ENCODE measurements at regions not wholly inside any gene's neighbourhood (a gene's known extent, or its start where the extent isn't known, plus 50 kb on each side); places are given as distances from the start of the nearest gene placed in this dataset.
A peak's percentile ranks its signal among the peaks of the same experiment; 100 is the strongest.

DNA sequence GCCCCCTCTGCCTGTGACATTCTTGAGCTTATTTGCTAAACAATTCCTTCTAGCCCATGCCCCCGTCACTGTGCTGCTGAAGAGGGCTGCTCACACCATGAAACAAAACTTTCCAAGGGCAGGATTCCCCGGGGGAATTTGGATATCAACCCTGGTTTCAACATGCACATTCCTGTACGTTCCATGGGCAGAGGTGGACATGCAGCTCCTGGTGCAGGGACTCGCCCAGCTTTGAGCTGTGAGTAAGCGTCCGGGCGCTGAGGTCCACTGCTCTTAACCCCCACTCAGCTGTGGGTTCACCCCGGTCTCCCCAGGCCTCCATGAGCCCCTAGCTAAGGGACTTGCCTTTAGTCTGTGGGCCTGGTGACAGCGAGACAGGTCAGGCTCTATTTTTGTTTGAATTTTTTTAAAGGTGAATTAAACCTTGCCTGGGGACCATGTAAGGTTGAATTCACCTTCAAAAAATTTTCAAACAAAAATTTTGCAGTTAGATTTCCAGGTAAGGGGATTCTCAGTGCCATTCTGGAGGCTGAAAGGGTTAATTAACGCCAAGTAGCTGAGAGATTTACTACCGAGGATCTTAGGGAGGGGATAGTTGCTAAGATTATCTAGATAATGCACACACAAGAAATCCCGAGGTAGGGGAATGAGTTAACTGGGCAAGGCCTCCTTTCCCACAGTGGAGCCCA is 70.3 kb upstream of the SLC22A23 start:
- peak; percentile 17 for DNase-seq (ENCODE audit: low spot score)

DNA sequence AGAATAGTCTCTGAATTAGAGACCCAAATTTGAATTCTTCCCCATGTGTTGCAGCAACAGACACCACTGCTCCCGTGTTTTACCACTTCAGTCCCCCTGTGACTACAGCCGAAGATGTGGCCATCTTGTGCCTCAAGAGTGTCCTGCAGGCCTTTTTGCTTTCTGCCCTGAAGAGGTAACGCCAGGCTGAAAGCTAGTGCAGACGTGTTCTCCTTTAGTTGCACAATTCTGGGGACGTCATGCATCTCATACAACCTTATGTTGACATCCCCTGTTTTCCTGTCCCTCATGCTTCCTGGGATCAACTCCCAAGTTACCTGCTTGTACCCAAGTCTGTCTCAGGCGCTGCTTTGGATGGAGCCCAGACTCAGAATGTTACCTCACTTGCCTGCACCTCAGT is 69.1 kb upstream of the SLC22A23 start:
- DNase-seq (ENCODE audit: low spot score), result no peak

DNA sequence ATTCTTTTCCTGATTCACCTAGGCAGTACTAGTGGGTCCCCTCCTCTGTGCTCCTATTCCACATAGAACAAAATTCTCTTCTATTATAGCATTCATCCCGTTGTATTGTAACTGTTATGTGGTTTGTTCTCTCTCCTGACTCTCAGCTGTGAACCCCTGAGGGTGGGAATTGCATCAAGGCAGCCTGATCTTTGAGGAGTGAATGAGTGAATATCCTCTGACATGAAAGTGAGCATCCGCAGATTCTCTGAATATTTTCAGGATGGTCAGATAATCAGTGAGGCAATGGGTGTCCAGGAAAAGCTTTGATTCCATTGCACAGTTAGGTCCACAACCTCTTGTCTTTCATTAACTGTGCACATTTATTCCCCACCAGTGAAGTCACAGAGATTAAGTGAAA is 67.6 kb upstream of the SLC22A23 start:
- no peak for DNase-seq (ENCODE audit: low spot score)

DNA sequence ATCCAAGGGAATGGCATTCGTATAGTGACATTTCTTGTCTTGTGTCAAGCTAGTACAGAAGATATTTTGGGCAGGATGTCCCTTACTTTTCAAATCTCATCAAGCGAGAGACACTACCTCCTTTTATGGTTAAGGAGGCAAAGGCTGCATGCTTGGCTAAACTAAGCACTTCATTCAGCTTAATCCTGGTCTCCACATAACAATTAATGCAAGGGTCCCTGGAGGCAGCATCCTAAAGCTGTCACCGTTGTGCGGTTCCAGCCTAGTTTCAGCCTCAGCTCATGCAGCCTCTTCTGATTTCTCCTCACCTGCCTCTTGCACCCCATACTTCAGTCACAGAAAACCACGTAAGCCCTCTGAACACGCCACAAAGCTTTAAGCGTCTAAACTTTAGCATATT is 67.1 kb upstream of the SLC22A23 start:
- DNase-seq (ENCODE audit: low spot score), result no peak

DNA sequence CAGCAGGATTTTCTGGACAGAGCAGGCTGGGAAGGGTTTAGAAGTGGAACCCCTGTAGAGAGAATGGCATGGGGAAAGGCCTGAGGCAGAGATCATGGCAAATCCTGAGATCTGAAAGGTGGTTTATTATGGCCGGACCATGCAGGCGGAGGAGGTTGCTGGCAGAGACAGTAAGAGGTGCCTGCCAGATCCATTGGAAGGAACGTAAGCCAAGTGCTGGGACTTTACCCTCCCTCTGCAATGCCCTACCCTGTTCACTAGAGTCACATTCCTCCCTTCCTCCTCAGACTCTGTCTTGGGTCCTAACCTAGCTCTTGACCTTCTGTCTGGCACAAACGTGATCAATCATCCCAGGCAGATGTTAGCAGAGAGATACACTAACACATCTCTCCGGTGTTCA is 66.4 kb upstream of the SLC22A23 start:
- DNase-seq (ENCODE audit: low spot score), result no peak

DNA sequence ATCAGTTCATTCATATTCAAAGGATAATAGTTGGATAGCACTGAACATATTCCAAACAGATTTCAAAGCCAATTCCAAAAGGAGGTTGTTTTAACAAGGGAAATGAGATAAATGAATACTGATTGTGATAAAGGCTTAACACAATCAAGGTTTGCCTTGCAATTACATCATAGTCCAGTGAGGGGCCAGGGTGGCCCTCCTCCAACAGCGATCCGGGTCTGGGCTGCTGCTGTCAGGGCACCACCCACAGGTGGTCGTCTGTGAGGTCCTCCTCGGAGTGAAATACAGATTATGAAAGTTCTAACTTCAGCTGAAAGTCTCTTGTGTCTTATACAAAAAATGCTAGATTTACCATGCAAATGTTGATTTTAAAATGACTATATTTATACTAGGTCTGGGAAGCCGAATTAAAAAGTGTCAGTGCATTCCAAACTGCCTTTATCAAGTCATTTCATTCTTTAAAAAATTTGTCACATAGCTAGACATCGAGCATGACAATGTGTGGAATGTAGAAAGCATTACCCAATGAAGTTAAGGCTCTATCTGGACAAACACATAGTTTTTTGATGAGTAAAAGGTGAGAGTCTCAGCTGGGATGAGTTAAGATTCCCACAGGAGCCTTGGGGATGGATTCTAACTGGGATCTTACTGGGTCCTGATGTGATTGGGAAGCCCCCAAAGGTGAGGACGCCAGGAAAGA is 65.9 kb upstream of the SLC22A23 start:
- DNase-seq (ENCODE audit: low spot score), result no peak

DNA sequence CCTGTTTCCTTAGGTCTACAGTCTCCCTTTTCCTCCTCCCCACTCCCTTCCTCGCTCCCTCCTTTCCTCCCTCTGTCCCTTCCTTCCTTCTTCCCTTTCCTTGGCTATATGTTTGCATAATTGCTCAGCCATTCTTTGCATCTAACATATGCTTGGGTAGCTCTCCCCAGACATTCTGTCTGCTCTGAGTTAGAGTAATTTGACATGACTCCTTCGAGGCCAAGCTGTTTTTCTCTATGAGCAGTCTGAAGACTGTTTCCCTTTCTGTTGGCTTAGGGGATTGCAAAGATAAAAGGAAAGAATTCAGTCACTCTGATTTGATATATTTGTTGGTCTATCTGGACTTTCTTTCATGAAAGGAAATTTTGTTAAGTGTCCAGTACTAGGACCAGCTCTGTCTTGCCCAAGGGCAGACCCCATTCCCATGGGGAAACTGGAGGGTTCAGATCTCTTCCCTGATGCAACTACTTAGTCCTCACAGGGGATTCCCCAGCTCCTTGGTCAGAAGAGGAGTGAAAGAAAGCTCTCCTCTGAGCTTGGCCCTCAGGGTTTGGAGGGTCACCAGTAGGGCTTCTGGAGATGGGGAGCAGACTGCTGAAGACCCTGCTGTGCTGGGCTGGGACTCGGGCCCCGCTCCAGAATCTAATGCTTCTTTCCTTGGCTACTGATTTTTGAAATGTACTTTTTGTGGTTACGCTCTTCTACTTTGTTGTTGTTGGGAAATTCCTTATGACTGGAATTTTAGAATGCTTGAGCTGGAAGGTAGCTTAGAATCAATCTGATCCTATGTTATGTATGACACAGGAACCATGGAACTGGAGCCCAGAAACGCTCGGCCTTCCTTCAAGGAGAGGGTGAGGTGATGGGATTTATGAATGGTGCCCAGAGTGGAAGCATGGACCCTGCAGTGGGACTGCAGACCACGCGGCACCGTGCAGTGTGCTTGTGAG is 63.7 kb upstream of the SLC22A23 start:
- no peak for DNase-seq (ENCODE audit: low spot score)

DNA sequence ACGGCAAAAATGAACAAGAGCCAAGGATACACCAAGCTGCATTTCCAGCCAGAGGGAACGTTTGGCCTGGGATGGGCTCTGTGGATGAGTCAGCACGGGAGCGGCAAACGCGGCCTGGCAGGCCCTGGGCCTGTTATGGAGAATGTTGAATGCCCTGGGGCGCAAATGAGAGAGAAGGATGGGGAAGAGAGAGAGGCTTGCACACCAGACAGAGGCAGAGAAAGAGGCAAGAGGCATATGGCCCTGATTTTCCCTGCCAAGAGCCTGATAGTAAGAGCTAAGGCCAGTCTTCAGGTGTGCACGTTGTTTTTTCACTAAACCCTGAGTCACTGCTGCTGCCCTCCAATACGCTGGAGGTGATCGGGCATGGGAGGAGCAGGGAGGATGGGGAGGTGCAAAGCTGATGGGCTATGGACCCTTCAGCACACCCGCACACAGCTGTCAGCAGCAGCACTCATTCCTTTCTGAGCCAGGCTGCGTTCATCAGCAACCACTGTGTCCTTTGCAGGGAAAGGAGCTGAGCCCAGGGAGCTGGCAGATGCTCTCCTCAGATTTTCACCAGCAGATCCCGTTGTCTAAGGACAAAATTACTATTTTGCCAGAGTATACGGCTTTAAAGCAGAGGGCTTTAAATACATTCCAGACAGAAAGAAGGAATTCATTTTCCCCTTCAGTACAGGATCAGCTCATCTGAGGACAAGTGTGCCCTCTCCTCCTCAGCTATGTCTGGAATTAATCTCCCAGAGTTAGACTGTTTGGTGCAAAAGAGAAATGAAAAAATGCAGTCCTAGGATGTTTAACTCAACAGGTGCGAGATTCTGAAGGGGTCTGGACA is 61.7 kb upstream of the SLC22A23 start:
- DNase-seq (ENCODE audit: low spot score), result peak; percentile 65

DNA sequence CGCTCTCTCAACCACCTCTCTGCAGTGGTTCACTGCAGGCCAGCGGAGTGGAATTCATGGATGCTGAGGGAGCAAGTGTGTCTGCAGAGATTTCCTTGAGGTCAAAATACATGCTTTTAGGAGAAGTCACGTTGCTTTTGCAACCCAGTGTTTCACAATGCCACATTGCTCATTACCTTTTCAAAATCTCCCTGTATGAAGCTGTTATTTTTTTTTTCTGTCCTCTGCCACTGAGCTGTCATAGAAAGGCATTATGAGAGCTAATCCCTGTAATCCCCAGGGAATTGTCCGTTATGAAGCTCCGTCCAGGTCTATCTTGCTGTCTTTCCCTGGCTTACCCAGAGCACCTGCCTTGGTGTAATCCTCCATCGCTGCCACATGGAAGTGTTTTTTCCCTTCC is 60.5 kb upstream of the SLC22A23 start:
- DNase-seq (ENCODE audit: low spot score), result no peak

DNA sequence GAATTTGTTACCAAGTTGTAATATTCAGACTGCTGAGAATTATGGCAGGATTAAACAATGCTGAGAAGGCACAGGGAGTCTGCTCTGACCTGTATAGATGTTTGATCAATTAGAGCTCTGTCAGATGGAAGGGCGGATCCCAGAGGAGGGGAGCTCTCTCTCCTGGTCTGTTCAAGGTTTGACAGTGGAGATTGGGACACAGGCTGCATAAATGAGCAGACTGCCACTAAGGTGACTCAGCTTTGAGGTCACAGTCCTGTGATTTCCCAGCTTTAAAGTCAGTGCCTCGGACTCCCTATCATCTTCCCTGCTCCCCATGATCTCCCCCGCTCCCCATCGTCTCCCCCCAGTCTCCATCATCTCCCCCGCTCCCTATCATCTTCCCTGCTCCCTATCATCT is 59.2 kb upstream of the SLC22A23 start:
- no peak for DNase-seq (ENCODE audit: low spot score)

DNA sequence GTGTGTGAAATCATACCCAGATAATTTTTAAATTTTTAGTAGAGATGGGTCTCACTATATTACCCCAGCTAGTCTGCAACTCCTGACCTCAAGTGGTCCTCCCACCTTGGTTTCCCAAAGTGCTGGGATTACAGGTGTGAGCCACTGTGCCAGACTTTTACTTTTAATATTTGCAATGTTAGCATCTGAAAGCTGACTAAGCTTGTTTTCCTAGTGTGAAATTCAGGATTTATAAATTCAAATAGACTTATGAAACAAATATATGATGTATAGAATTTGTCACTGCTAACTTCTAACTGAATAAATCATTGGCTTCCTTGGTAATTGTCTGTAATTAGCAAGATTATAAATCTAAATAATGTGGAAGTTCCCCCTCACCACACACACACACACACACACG is 58.8 kb upstream of the SLC22A23 start:
- no peak for DNase-seq (ENCODE audit: low spot score)

DNA sequence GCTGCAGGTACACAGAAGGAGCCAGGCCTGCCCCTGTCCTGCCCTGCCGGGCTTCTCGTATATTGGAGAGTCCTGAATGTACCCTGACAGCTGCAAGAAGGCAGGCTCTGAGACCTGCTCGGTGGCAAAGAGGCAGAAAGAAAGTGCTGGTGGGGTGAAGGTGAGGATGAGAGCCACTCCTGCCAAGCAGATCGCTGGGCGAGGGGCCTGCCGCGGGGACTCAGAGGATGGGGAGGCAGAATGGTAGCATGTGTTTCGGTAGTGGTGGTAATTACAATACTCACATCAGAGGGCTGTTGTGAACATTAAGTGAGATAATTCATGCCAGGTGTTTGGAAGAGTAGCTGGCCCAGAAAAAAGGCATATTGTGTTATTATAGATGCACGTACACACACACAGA is 56.6 kb upstream of the SLC22A23 start:
- no peak for DNase-seq (ENCODE audit: low spot score)

DNA sequence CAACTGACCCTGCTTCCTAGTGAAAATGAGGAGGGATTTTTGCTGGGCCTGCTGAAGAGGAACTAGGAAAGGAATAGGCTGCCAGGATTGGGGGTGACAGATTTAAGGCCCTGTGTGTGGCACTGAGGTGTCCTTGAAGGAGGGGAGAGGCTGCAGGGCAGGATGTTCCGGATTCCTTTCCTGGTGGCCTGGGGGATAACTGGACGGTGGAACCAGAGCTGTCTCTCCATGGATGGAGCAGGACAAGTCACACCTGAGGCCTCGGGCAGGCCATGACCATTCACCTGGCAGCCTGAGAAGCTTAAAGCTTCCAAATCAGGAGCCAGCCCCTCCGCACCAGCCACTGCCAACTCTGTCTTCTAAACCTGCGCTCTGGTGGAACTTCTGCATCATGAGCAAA is 56.0 kb upstream of the SLC22A23 start:
- DNase-seq (ENCODE audit: low spot score), result no peak

DNA sequence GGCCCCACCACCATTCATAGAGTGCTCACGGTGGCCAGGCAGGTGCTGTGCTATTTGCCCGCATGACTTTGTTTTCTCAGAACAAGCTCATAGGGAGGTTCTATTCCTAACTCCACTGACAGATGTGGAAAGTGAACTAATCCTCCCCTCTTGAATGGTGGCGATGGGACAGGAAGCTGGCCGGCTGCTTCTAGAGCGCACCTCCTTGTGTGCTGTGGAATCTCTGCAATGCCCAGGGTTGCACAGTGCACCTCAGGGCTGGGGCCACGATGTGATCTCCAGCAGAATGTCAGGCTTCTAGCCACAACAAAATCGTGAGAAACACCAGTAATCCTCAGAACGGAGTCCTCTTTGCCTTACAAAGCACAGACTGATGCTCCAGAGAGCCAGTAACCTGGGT is 53.8 kb upstream of the SLC22A23 start:
- DNase-seq (ENCODE audit: low spot score), result no peak

DNA sequence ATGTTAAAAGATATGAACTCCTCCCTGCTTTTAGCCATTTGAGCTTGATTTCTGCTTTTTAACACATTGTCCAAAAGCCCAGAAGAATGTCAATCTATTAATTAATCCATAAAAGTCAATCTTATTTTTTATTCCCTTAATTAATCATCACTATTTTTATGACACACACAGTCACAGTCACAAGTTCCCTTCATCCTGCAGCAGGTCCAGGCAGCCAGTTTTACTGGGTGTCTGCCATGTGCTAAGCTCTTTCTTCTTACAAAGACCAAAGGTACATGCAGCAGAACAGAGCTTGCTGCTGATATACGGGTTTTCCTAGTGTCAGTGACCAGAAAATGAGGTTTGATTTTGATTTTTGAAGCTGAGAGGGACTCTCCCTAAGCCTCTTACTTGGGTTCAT is 53.3 kb upstream of the SLC22A23 start:
- DNase-seq (ENCODE audit: low spot score), result no peak

DNA sequence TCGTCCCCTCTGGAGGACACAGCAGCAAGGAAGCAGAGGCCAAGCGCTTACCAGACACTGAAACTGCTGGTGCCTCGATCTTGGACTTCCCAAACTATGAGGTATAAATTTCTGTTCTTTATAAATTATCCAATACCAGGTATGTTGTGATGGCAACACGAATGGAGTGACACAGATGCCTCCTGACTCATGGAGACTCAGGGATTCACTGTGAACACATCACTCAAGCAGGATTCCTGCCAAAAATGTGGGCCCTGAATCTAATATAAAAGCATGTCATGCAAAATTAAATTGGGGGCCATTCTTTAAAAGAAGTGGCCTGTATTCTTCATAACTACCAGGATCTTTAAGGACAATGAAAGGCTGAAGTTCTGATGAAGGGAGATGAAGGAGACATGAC is 52.5 kb upstream of the SLC22A23 start:
- no peak for DNase-seq (ENCODE audit: low spot score)

DNA sequence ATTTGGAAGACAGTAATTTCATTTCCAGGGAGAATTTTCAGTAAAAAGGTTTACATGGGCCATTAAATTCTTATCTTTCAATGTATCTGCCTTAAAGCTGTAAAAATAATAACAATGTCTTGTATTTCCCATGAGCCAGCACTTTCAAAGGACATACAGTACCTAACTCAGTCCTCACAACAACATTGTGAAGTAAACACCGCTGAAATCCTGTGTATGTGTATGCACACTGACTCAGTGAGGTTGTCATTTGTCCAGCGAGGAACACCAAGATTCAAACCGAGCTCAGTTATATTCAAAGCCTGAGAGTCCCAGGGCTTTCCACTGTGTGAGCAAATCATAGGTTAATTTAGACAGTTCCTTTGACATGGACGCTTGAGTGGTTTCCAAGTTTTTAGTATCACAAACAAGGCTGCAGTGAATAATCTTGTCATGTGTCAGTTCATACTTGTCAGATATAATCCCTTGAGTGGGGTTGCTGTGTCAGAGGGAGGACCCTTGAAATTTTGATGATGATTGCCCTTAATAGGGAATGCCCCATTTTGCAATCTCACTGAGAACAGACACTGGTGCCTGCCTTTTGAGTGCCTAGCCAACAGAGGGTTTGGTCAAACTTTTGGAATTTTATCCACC is 50.0 kb upstream of the SLC22A23 start:
- DNase-seq (ENCODE audit: low spot score), result no peak
